Upper lobe of right lung (tissue), 1 donor: ENCODE measurements at regions not wholly inside any gene's neighbourhood (a gene's known extent, or its start where the extent isn't known, plus 50 kb on each side); places are given as distances from the start of the nearest gene placed in this dataset.

Source experiments
- ATAC-seq: fragments of 200-7000 bp; cut with Tn5 transposase; one replicate; pipeline ENCODE4 v1.9.1; 2020; ENCODE audit warnings: mild to moderate bottlenecking, moderate library complexity
- DNase-seq: peaks from one replicate; pipeline ENCODE4 v3.0.0-alpha.2; 2020
- H3K27ac ChIP-seq: fragments of 200-600 bp; one replicate; pipeline ENCODE4 v1.8.0; 2022
- H3K27me3 ChIP-seq: fragments of 200-600 bp; one replicate; pipeline ENCODE4 v1.8.0; 2022; ENCODE audit warnings: mild to moderate bottlenecking
- H3K36me3 ChIP-seq: fragments of 200-600 bp; one replicate; pipeline ENCODE4 v1.8.0; 2022
- H3K4me1 ChIP-seq: fragments of 200-600 bp; one replicate; pipeline ENCODE4 v1.8.0; 2022
- H3K4me3 ChIP-seq: fragments of 200-600 bp; one replicate; pipeline ENCODE4 v1.8.0; 2022; ENCODE audit warnings: mild to moderate bottlenecking
- H3K9me3 ChIP-seq: fragments of 200-600 bp; one replicate; pipeline ENCODE4 v1.8.0; 2022
- intact Hi-C: fragments of 100-400 bp; cut with DNase I; formaldehyde crosslinking; loops from one replicate; pipeline ENCODE4 v1.11.0; 2022
- TF ChIP-seq, protein P1 (sequence below): fragments of 200-600 bp; IDR thresholded peaks from one replicate; pipeline ENCODE4 v1.8.0; 2022; ENCODE audit warnings: antibody characterized with exemption
- donor health status: DM: no; HTN: yes; CAD: no; lungs with severe emphysema.

DNA sequence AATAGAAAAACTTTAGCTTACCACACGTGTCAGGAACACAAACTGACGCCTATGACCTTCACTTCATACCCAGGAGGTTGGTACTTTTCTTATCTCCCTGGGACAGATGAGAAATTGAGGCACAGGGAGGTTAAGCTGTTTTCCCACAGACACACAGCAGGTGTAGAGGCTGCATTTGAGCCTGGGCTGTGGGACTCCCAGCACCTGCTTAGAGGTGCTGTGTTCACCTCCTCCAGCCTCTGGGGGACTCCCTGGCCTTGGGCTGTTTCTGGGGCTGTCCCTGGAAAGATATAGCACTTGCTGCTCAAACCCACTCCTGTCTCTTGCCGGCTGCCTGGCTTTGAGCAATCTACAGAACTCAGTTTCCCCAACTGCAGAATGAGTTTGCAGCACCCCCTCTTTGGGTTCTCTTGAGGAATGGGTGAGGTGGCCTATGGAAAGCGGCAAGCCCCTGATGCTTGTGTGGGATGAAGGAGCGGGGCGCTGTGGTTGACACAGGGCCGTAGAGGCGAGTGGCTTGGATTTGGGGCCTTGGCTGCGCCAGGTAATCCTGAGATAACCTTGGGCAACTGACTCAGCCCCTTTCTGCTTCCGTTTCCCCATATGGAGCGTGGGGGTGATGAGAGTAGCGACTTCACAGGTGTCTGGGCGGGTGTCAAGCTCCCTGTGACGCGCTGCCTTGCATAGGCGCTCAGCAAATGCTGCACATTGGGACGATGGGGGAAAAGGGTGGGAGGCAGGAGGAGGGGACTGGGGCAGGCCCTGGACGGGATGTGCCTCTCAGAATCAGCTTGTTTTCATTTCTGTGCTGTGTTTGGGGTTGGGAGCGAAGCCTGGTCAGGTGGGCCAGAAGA is 104.5 kb upstream of the CIBAR2 start:
- Histone ChIP-seq H3K36me3 (no peaks in the 10 kb centered on the region), H3K27me3 (no peaks in the 10 kb centered on the region), H3K9me3 (no peaks in the 10 kb centered on the region), H3K4me1 (peaks cover 19% of the 10 kb centered on the region), H3K4me3 (no peak overlapping the region), H3K27ac (no peak overlapping the region)
- DNase-seq (no peak), ATAC-seq (no peak)
- TF ChIP-seq, protein P1, sequence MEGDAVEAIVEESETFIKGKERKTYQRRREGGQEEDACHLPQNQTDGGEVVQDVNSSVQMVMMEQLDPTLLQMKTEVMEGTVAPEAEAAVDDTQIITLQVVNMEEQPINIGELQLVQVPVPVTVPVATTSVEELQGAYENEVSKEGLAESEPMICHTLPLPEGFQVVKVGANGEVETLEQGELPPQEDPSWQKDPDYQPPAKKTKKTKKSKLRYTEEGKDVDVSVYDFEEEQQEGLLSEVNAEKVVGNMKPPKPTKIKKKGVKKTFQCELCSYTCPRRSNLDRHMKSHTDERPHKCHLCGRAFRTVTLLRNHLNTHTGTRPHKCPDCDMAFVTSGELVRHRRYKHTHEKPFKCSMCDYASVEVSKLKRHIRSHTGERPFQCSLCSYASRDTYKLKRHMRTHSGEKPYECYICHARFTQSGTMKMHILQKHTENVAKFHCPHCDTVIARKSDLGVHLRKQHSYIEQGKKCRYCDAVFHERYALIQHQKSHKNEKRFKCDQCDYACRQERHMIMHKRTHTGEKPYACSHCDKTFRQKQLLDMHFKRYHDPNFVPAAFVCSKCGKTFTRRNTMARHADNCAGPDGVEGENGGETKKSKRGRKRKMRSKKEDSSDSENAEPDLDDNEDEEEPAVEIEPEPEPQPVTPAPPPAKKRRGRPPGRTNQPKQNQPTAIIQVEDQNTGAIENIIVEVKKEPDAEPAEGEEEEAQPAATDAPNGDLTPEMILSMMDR, result no peak
- intact Hi-C loops, result no loop called here

GRCh38 chr16:85220125-85220839 is 108.0 kb upstream of the CIBAR2 start:
- no peaks in the 10 kb centered on the region for H3K27me3 ChIP-seq
- H3K27ac ChIP-seq, result no peak overlapping the region
- intact Hi-C loops, result no loop called here
- H3K36me3 ChIP-seq, result no peaks in the 10 kb centered on the region
- peak overlapping the region; percentile 32 for H3K4me3 ChIP-seq
- no peaks in the 10 kb centered on the region for H3K9me3 ChIP-seq
- peak; percentile 72 for ATAC-seq
- peaks cover 14% of the 10 kb centered on the region for H3K4me1 ChIP-seq
- DNase-seq, result peak; percentile 82
- TF ChIP-seq, protein P1, result no peak

DNA sequence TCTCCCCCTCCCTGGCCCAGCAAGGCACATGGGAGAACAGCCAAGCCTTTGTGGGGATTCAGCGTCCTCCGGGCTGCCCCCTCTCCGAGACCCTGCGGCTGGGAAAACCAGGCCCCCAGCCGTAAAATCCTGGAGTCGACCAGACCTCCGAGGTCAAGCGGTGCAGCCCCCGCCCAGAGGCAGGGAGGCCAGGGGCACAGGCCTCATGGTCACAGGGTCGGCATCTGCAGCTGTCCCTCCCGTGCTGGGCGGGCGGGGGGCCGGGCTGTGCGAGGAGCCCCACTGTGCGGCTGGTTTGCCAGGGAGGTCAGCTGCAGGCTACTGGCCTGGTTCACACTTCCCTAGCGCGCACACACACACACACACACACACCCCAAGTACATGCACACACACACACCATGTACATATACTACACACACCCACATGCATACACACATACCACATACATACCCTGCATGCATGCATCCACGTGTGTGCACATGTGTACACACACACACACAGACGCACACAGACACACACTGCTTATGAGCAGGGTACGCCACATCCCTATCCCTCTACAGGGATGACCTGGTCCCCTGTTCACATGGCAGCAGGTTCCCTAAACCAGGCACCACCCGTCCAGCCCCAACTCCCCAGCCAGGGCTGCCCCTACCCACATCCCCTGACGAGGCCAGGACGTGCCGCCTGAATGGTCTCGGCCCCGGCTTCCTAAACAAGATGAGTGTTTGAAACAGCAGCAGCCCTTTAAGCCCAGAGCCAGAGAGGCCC is 108.9 kb upstream of the CIBAR2 start:
- intact Hi-C loops, result no loop called here
- Histone ChIP-seq H3K4me3 (no peak overlapping the region), H3K9me3 (no peaks in the 10 kb centered on the region), H3K4me1 (peaks cover 14% of the 10 kb centered on the region), H3K27me3 (no peaks in the 10 kb centered on the region), H3K36me3 (no peaks in the 10 kb centered on the region), H3K27ac (no peak overlapping the region)
- DNase-seq, result no peak
- ATAC-seq, result no peak
- TF ChIP-seq, protein P1, result no peak

DNA sequence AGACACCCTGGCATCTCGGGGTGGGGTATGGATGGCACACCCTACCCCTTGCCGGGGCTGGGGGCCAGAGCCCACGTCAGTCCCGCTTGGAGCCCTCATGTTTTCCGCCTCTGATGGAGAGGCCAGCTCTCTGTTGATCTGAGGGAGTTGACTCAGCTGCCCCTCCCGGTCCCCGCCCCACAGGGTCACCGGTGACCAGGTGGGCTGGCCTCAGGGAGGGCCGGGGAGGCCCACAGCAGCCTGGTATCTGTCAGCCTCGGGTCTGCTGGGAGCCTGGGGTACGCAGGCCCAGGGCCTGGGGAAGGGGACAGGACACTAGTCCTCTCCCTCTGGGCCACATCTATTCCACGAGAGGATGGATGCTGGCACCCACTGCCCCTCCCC is 109.5 kb upstream of the CIBAR2 start:
- intact Hi-C loops, result no loop called here
- ATAC-seq (no peak), DNase-seq (no peak)
- H3K4me1 ChIP-seq, result peaks cover 14% of the 10 kb centered on the region
- H3K27ac ChIP-seq, result no peak overlapping the region
- H3K4me3 ChIP-seq, result no peak overlapping the region
- H3K36me3 ChIP-seq, result no peaks in the 10 kb centered on the region
- no peaks in the 10 kb centered on the region for H3K27me3 ChIP-seq
- TF ChIP-seq, protein P1, result no peak
- no peaks in the 10 kb centered on the region for H3K9me3 ChIP-seq

DNA sequence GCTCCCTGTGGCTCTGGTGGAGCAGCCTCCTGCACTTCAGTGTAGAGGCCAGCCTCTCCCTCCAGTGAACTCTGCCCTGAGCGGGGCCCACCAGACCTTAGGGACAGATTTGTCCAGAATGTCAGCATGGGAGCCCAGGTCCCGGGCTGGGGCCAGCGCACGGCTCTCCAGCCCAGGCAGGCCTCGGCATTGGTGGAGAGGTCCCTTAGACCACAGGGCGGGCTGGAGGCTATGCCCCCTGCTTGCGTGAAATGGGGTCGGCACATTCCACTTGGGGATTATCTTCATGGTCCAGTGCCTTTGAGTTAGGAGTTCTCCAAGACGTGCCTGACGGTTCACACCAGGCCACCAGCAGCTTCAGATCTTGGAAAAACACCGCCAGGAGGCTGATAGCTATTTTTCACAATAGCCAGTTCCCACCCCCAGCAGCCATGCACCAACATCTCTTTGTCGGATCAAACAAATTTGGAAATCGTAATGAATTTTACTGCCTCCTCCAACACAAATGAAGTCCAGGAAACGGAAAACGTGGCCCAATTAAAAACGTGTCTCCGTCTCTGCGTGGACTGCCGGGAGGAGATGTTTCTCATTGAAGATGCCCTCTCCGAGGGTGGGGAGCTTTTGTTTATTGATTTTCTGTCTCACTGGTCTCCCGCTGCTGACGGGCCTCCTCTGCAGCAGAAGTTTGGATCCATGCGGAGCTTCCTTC is 110.0 kb upstream of the CIBAR2 start:
- H3K4me1 ChIP-seq, result peaks cover 14% of the 10 kb centered on the region
- DNase-seq (no peak), ATAC-seq (no peak)
- H3K36me3 ChIP-seq, result no peaks in the 10 kb centered on the region
- no peak overlapping the region for H3K27ac ChIP-seq
- H3K27me3 ChIP-seq, result no peaks in the 10 kb centered on the region
- TF ChIP-seq, protein P1, result no peak
- H3K9me3 ChIP-seq, result no peaks in the 10 kb centered on the region
- no peak overlapping the region for H3K4me3 ChIP-seq
- intact Hi-C loops, result no loop called here
